CD8-positive, alpha-beta memory T cell (primary cell): ENCODE measurements at regions not wholly inside any gene's neighbourhood (a gene's known extent, or its start where the extent isn't known, plus 50 kb on each side); places are given as distances from the start of the nearest gene placed in this dataset.

ENCODE experiments used
- CTCF ChIA-PET: fragments of 350-600 bp; sonication (Branson Sonifier 250); formaldehyde crosslinking; loops from one replicate; lab custom pipeline; 2021; ENCODE audit warnings: antibody characterized with exemption; lab: Charles Lee
- POLR2A ChIA-PET: fragments of 350-600 bp; sonication (Branson Sonifier 250); formaldehyde crosslinking; loops from one replicate; lab custom pipeline; 2021; ENCODE audit warnings: antibody characterized with exemption; lab: Charles Lee
- DNase-seq, 5 donors: peaks; one replicate each; pipeline versions ENCODE4 v3.0.0 to v3.0.0-alpha.2; 2020 to 2022; ENCODE audit warnings: mixed read lengths in 1 of 5
- H3K27ac ChIP-seq: one replicate; pipeline ENCODE4 v1.7.0; 2013; ENCODE audit warnings: low read depth, mild to moderate bottlenecking, low read length, moderate library complexity
- H3K27me3 ChIP-seq: 2 replicates; pipeline ENCODE4 v1.7.0; 2013; ENCODE audit warnings: low read length, mild to moderate bottlenecking; ENCODE audit not compliant: insufficient read depth, poor library complexity, severe bottlenecking
- H3K36me3 ChIP-seq: 2 replicates; pipeline ENCODE4 v1.7.0; 2013; ENCODE audit warnings: mild to moderate bottlenecking, low read length, moderate library complexity; ENCODE audit not compliant: insufficient read depth
- H3K4me1 ChIP-seq: 2 replicates; pipeline ENCODE4 v1.7.0; 2013; ENCODE audit warnings: mild to moderate bottlenecking, low read length, moderate library complexity; ENCODE audit not compliant: insufficient read depth
- H3K4me3 ChIP-seq: 2 replicates; pipeline ENCODE4 v1.7.0; 2013; ENCODE audit warnings: mild to moderate bottlenecking, low read length
- H3K9me3 ChIP-seq: 2 replicates; pipeline ENCODE4 v1.7.0; 2013; ENCODE audit warnings: mild to moderate bottlenecking, low read length
- H3K27ac Mint-ChIP-seq, 8 donors: one replicate each; pipeline ENCODE4 v1.8.0; 2020 to 2021; ENCODE audit warnings: mixed read lengths in 8 of 8, mild to moderate bottlenecking in 6 of 8, inconsistent platforms in 3 of 8, moderate library complexity in 3 of 8
- H3K27me3 Mint-ChIP-seq, 2 donors: one replicate each; pipeline ENCODE4 v1.8.0; 2020 to 2021; ENCODE audit warnings: mixed read lengths in 2 of 2, mild to moderate bottlenecking in 1 of 2, moderate library complexity in 1 of 2
- H3K36me3 Mint-ChIP-seq, 3 donors: one replicate each; pipeline ENCODE4 v1.8.0; 2020 to 2021; ENCODE audit warnings: mixed read lengths in 3 of 3, inconsistent platforms in 1 of 3, mild to moderate bottlenecking in 1 of 3
- H3K4me1 Mint-ChIP-seq, 3 donors: one replicate each; pipeline ENCODE4 v1.8.0; 2020 to 2021; ENCODE audit warnings: mixed read lengths in 3 of 3, inconsistent platforms in 1 of 3, mild to moderate bottlenecking in 1 of 3
- H3K4me3 Mint-ChIP-seq, 7 donors: one replicate each; pipeline ENCODE4 v1.8.0; 2020 to 2021; ENCODE audit warnings: mixed read lengths in 7 of 7, mild to moderate bottlenecking in 6 of 7, moderate library complexity in 4 of 7, inconsistent platforms in 2 of 7
- H3K9me3 Mint-ChIP-seq, 5 donors: one replicate each; pipeline ENCODE4 v1.8.0; 2020 to 2022; ENCODE audit warnings: mixed read lengths in 5 of 5, mild to moderate bottlenecking in 3 of 5, moderate library complexity in 2 of 5, inconsistent platforms in 1 of 5

GRCh38 chr4:19888587-19888986, 363.1 kb upstream of the SLIT2 start:
- Mint-ChIP-seq H3K4me1 (no peaks in the 10 kb centered on the region), H3K36me3 (no peaks in the 10 kb centered on the region), H3K9me3 (peaks cover 2 to 19% (median 10%) of the 10 kb centered on the region in 5 donors), H3K27me3 (no peaks in the 10 kb centered on the region), H3K27ac (no peak overlapping the region), H3K4me3 (no peak overlapping the region)
- no peaks in the 10 kb centered on the region for H3K9me3 ChIP-seq
- no peak for DNase-seq
- H3K27ac ChIP-seq, result no peak overlapping the region
- ChIA-PET POLR2A (no interaction called here), CTCF (no interaction called here)
- H3K4me3 ChIP-seq, result no peak overlapping the region
- no peaks in the 10 kb centered on the region for H3K4me1 ChIP-seq
- H3K36me3 ChIP-seq, result no peaks in the 10 kb centered on the region
- H3K27me3 ChIP-seq, result no peaks in the 10 kb centered on the region

- CTCF ChIA-PET, result no interaction called here
- no peak overlapping the region for H3K4me3 Mint-ChIP-seq
- no peaks in the 10 kb centered on the region for H3K36me3 Mint-ChIP-seq
These were observed 367.9 kb upstream of the SLIT2 start for GRCh38 chr4:19883841-19884240.

GRCh38 chr4:19880206-19880605, 371.5 kb upstream of the SLIT2 start:
- no peak for DNase-seq
- H3K4me1 Mint-ChIP-seq, result no peaks in the 10 kb centered on the region
- Histone ChIP-seq H3K27me3 (no peaks in the 10 kb centered on the region), H3K4me3 (no peak overlapping the region), H3K9me3 (no peaks in the 10 kb centered on the region), H3K36me3 (no peaks in the 10 kb centered on the region), H3K27ac (no peak overlapping the region), H3K4me1 (no peaks in the 10 kb centered on the region)
- no peaks in the 10 kb centered on the region for H3K36me3 Mint-ChIP-seq
- peaks cover 0 to 3% of the 10 kb centered on the region in 2 donors for H3K27me3 Mint-ChIP-seq
- ChIA-PET CTCF (no interaction called here), POLR2A (no interaction called here)
- no peak overlapping the region for H3K27ac Mint-ChIP-seq
- H3K4me3 Mint-ChIP-seq, result no peak overlapping the region
- H3K9me3 Mint-ChIP-seq, result peaks cover 0 to 23% (median 8%) of the 10 kb centered on the region in 5 donors

More at GRCh38 chr4:19883841-19884240, 367.9 kb upstream of the SLIT2 start:
- Mint-ChIP-seq H3K9me3 (peaks cover under 1 to 19% (median 13%) of the 10 kb centered on the region in 5 donors), H3K4me1 (no peaks in the 10 kb centered on the region), H3K27me3 (no peaks in the 10 kb centered on the region), H3K27ac (no peak overlapping the region)
- Histone ChIP-seq H3K27me3 (no peaks in the 10 kb centered on the region), H3K4me3 (no peak overlapping the region), H3K36me3 (no peaks in the 10 kb centered on the region), H3K27ac (no peak overlapping the region), H3K4me1 (no peaks in the 10 kb centered on the region), H3K9me3 (no peaks in the 10 kb centered on the region)
- POLR2A ChIA-PET, result no interaction called here
- DNase-seq, result no peak

GRCh38 chr4:19879330-19879729, 372.4 kb upstream of the SLIT2 start:
- Mint-ChIP-seq H3K4me1 (no peaks in the 10 kb centered on the region), H3K36me3 (no peaks in the 10 kb centered on the region), H3K27ac (no peak overlapping the region), H3K27me3 (peaks cover 0 to 3% of the 10 kb centered on the region in 2 donors), H3K9me3 (peaks cover 2 to 26% (median 8%) of the 10 kb centered on the region in 5 donors), H3K4me3 (no peak overlapping the region)
- Histone ChIP-seq H3K27me3 (no peaks in the 10 kb centered on the region), H3K9me3 (no peaks in the 10 kb centered on the region), H3K27ac (no peak overlapping the region), H3K4me3 (no peak overlapping the region), H3K4me1 (no peaks in the 10 kb centered on the region), H3K36me3 (no peaks in the 10 kb centered on the region)
- DNase-seq, result no peak
- ChIA-PET POLR2A (no interaction called here), CTCF (no interaction called here)

- no peaks in the 10 kb centered on the region for H3K36me3 Mint-ChIP-seq
- CTCF ChIA-PET, result no interaction called here
- no peaks in the 10 kb centered on the region for H3K4me1 Mint-ChIP-seq
- no peaks in the 10 kb centered on the region for H3K9me3 ChIP-seq
- no peaks in the 10 kb centered on the region for H3K27me3 Mint-ChIP-seq
- no peak for DNase-seq
- H3K4me3 ChIP-seq, result no peak overlapping the region
- H3K9me3 Mint-ChIP-seq, result peaks cover 7 to 19% (median 12%) of the 10 kb centered on the region in 5 donors
- POLR2A ChIA-PET, result no interaction called here
- no peaks in the 10 kb centered on the region for H3K27me3 ChIP-seq
- H3K27ac Mint-ChIP-seq, result no peak overlapping the region
- no peaks in the 10 kb centered on the region for H3K4me1 ChIP-seq
- no peaks in the 10 kb centered on the region for H3K36me3 ChIP-seq
- no peak overlapping the region for H3K27ac ChIP-seq
- no peak overlapping the region for H3K4me3 Mint-ChIP-seq
These were observed 393.7 kb upstream of the SLIT2 start for GRCh38 chr4:19857991-19858390.

- Histone ChIP-seq H3K4me1 (no peaks in the 10 kb centered on the region), H3K36me3 (no peaks in the 10 kb centered on the region), H3K27me3 (no peaks in the 10 kb centered on the region), H3K9me3 (no peaks in the 10 kb centered on the region), H3K4me3 (no peak overlapping the region), H3K27ac (no peak overlapping the region)
- DNase-seq, result no peak
- CTCF ChIA-PET, result no interaction called here
- H3K9me3 Mint-ChIP-seq, result peaks cover 7 to 21% (median 12%) of the 10 kb centered on the region in 5 donors
- no peaks in the 10 kb centered on the region for H3K36me3 Mint-ChIP-seq
- H3K27ac Mint-ChIP-seq, result no peak overlapping the region
- no peaks in the 10 kb centered on the region for H3K27me3 Mint-ChIP-seq
- H3K4me3 Mint-ChIP-seq, result no peak overlapping the region
- H3K4me1 Mint-ChIP-seq, result no peaks in the 10 kb centered on the region
- POLR2A ChIA-PET, result no interaction called here
These were observed 394.3 kb upstream of the SLIT2 start for GRCh38 chr4:19857380-19857779.

- H3K9me3 ChIP-seq, result no peaks in the 10 kb centered on the region
- H3K27ac ChIP-seq, result no peak overlapping the region
- no peaks in the 10 kb centered on the region for H3K36me3 Mint-ChIP-seq
- no peaks in the 10 kb centered on the region for H3K27me3 ChIP-seq
- DNase-seq, result no peak
- no peak overlapping the region for H3K4me3 ChIP-seq
- ChIA-PET CTCF (no interaction called here), POLR2A (no interaction called here)
- H3K27ac Mint-ChIP-seq, result no peak overlapping the region
- no peaks in the 10 kb centered on the region for H3K27me3 Mint-ChIP-seq
- no peaks in the 10 kb centered on the region for H3K4me1 ChIP-seq
- H3K4me1 Mint-ChIP-seq, result no peaks in the 10 kb centered on the region
- H3K4me3 Mint-ChIP-seq, result no peak overlapping the region
- no peaks in the 10 kb centered on the region for H3K36me3 ChIP-seq
- peaks cover 3 to 30% (median 16%) of the 10 kb centered on the region in 5 donors for H3K9me3 Mint-ChIP-seq
These were observed 400.8 kb upstream of the SLIT2 start for GRCh38 chr4:19850909-19851308.

GRCh38 chr4:19844446-19844845, 407.3 kb upstream of the SLIT2 start:
- no peak overlapping the region for H3K27ac ChIP-seq
- no peaks in the 10 kb centered on the region for H3K4me1 Mint-ChIP-seq
- H3K27ac Mint-ChIP-seq, result no peak overlapping the region
- no peak overlapping the region for H3K4me3 Mint-ChIP-seq
- H3K27me3 ChIP-seq, result no peaks in the 10 kb centered on the region
- no peaks in the 10 kb centered on the region for H3K36me3 Mint-ChIP-seq
- H3K9me3 Mint-ChIP-seq, result peaks cover 2 to 13% (median 8%) of the 10 kb centered on the region in 5 donors
- DNase-seq, result no peak
- ChIA-PET CTCF (no interaction called here), POLR2A (no interaction called here)
- H3K4me1 ChIP-seq, result no peaks in the 10 kb centered on the region
- no peaks in the 10 kb centered on the region for H3K27me3 Mint-ChIP-seq
- no peaks in the 10 kb centered on the region for H3K36me3 ChIP-seq
- H3K4me3 ChIP-seq, result no peak overlapping the region
- H3K9me3 ChIP-seq, result no peaks in the 10 kb centered on the region

- CTCF ChIA-PET, result no interaction called here
- Histone ChIP-seq H3K4me1 (no peaks in the 10 kb centered on the region), H3K27me3 (no peaks in the 10 kb centered on the region), H3K9me3 (no peaks in the 10 kb centered on the region), H3K4me3 (no peak overlapping the region), H3K27ac (no peak overlapping the region), H3K36me3 (no peaks in the 10 kb centered on the region)
- peaks cover 4 to 11% (median 6%) of the 10 kb centered on the region in 5 donors for H3K9me3 Mint-ChIP-seq
- POLR2A ChIA-PET, result no interaction called here
- H3K4me1 Mint-ChIP-seq, result no peaks in the 10 kb centered on the region
- H3K27me3 Mint-ChIP-seq, result no peaks in the 10 kb centered on the region
- no peak overlapping the region for H3K27ac Mint-ChIP-seq
- H3K4me3 Mint-ChIP-seq, result no peak overlapping the region
- H3K36me3 Mint-ChIP-seq, result no peaks in the 10 kb centered on the region
- no peak for DNase-seq
These were observed 409.2 kb upstream of the SLIT2 start for GRCh38 chr4:19842471-19842870.
